ENCODE measurements at regions not wholly inside any gene's neighbourhood (a gene's known extent, or its start where the extent isn't known, plus 50 kb on each side); places are given as distances from the start of the nearest gene placed in this dataset.

- TF ChIP-seq, protein P1, sequence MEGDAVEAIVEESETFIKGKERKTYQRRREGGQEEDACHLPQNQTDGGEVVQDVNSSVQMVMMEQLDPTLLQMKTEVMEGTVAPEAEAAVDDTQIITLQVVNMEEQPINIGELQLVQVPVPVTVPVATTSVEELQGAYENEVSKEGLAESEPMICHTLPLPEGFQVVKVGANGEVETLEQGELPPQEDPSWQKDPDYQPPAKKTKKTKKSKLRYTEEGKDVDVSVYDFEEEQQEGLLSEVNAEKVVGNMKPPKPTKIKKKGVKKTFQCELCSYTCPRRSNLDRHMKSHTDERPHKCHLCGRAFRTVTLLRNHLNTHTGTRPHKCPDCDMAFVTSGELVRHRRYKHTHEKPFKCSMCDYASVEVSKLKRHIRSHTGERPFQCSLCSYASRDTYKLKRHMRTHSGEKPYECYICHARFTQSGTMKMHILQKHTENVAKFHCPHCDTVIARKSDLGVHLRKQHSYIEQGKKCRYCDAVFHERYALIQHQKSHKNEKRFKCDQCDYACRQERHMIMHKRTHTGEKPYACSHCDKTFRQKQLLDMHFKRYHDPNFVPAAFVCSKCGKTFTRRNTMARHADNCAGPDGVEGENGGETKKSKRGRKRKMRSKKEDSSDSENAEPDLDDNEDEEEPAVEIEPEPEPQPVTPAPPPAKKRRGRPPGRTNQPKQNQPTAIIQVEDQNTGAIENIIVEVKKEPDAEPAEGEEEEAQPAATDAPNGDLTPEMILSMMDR (conservative IDR thresholded peaks at IDR 0.05), result no peak
- TF ChIP-seq EZH2 (IDR thresholded peaks at IDR 0.05; ENCODE audit: low read depth), result no peak
Observed at GRCh38 chr20:40016890-40017289, 672.1 kb downstream of the MAFB start.
